Mesothelial cell of epicardium (in vitro differentiated cells): ENCODE measurements at regions not wholly inside any gene's neighbourhood (a gene's known extent, or its start where the extent isn't known, plus 50 kb on each side); places are given as distances from the start of the nearest gene placed in this dataset.

Source experiments
- DNase-seq, 2 experiments: peaks; one replicate each; pipeline ENCODE4 v3.0.0; 2021; ENCODE audit warnings: low spot score in 2 of 2; ENCODE audit not compliant: unreplicated experiment in 2 of 2
- H3K27ac Mint-ChIP-seq: 2 replicates; pipeline ENCODE4 v1.8.0; 2021; ENCODE audit warnings: mixed read lengths
- H3K27me3 Mint-ChIP-seq: 2 replicates; pipeline ENCODE4 v1.8.0; 2021; ENCODE audit warnings: low read depth, mixed read lengths
- H3K36me3 Mint-ChIP-seq: 2 replicates; pipeline ENCODE4 v1.8.0; 2021; ENCODE audit warnings: mixed read lengths
- H3K4me1 Mint-ChIP-seq: 2 replicates; pipeline ENCODE4 v1.8.0; 2021; ENCODE audit warnings: mixed read lengths
- H3K4me3 Mint-ChIP-seq: 2 replicates; pipeline ENCODE4 v1.8.0; 2021; ENCODE audit warnings: mild to moderate bottlenecking, moderate library complexity, mixed read lengths
- H3K9me3 Mint-ChIP-seq: 2 replicates; pipeline ENCODE4 v1.8.0; 2021; ENCODE audit warnings: mixed read lengths
- CTCF ChIP-seq: fragments of 200-600 bp; sonication (generic); IDR thresholded peaks from one replicate; pipeline ENCODE4 v1.5.0; 2021; ENCODE audit warnings: antibody characterized with exemption; ENCODE audit not compliant: unreplicated experiment

- no peak overlapping the region for H3K27ac Mint-ChIP-seq
- TF ChIP-seq CTCF = no peak
- no peak for DNase-seq
- H3K4me3 Mint-ChIP-seq = no peak overlapping the region
- H3K4me1 Mint-ChIP-seq = peaks cover 25% of the 10 kb centered on the region
- H3K27me3 Mint-ChIP-seq = peaks cover 24% of the 10 kb centered on the region
- H3K9me3 Mint-ChIP-seq = no peaks in the 10 kb centered on the region
- H3K36me3 Mint-ChIP-seq = no peaks in the 10 kb centered on the region
Observed at GRCh38 chr16:54366943-54367342, 80.4 kb upstream of the IRX3 start.

DNA sequence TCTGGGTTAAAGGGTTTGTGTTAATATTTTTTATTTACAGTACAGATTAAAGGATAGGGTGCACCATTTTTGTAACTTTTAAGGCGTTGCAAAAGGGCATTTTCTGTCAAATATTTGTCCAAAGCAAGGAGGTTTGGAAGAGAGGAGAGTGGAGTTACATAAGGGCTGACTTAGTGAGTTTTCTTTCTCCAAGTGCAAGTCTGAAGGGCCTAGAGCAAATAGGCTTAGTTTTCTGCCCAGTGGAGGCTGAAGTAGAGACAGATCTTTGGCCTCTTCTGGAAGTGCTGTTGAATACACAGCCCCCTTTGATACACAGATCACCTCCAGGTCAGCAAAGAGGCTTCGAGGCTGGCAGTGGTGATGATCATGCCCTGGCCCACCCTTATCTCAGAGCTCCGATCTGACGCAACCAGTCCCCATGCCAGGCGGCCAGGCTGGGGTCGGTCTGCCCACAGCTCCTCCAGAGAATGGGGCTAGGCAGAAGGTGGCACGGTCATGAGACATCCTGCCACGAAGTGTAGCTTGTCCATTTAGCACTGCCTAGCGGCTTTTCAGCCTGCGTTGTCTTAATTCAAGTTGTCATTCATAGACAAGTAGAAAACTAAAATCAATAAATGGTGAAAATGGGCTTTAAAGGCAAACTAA lies 79.5 kb upstream of the IRX3 start:
- H3K9me3 Mint-ChIP-seq = no peaks in the 10 kb centered on the region
- H3K4me1 Mint-ChIP-seq = peaks cover 33% of the 10 kb centered on the region
- no peaks in the 10 kb centered on the region for H3K36me3 Mint-ChIP-seq
- TF ChIP-seq CTCF = no peak
- no peak overlapping the region for H3K27ac Mint-ChIP-seq
- H3K27me3 Mint-ChIP-seq = peaks cover 26% of the 10 kb centered on the region
- no peak overlapping the region for H3K4me3 Mint-ChIP-seq
- DNase-seq = no peak

GRCh38 chr16:54363766-54364165 lies 77.2 kb upstream of the IRX3 start:
- no peak overlapping the region for H3K4me3 Mint-ChIP-seq
- no peaks in the 10 kb centered on the region for H3K9me3 Mint-ChIP-seq
- DNase-seq = no peak
- H3K27ac Mint-ChIP-seq = no peak overlapping the region
- H3K27me3 Mint-ChIP-seq = peaks cover 16% of the 10 kb centered on the region
- no peak for TF ChIP-seq CTCF
- peaks cover 29% of the 10 kb centered on the region for H3K4me1 Mint-ChIP-seq
- no peaks in the 10 kb centered on the region for H3K36me3 Mint-ChIP-seq

GRCh38 chr16:54362591-54363206 lies 76.1 kb upstream of the IRX3 start:
- Mint-ChIP-seq H3K27ac (no peak overlapping the region), H3K27me3 (peaks cover 18% of the 10 kb centered on the region), H3K9me3 (no peaks in the 10 kb centered on the region), H3K36me3 (no peaks in the 10 kb centered on the region), H3K4me3 (no peak overlapping the region), H3K4me1 (peaks cover 29% of the 10 kb centered on the region)
- no peak for DNase-seq
- no peak for TF ChIP-seq CTCF

- no peaks in the 10 kb centered on the region for H3K36me3 Mint-ChIP-seq
- H3K27ac Mint-ChIP-seq = no peak overlapping the region
- no peaks in the 10 kb centered on the region for H3K9me3 Mint-ChIP-seq
- TF ChIP-seq CTCF = no peak
- no peak overlapping the region for H3K4me3 Mint-ChIP-seq
- no peak for DNase-seq
- H3K27me3 Mint-ChIP-seq = peaks cover 23% of the 10 kb centered on the region
- H3K4me1 Mint-ChIP-seq = peaks cover 29% of the 10 kb centered on the region
Observed at GRCh38 chr16:54361246-54361645, 74.7 kb upstream of the IRX3 start.
